Trophoblast cell (in vitro differentiated cells and primary cell): ENCODE measurements at regions not wholly inside any gene's neighbourhood (a gene's known extent, or its start where the extent isn't known, plus 50 kb on each side); places are given as distances from the start of the nearest gene placed in this dataset.

Experiments used
- DNase-seq, 2 donors: peaks; one replicate each; pipeline ENCODE4 v3.0.0-alpha.2; 2016
- H2AFZ ChIP-seq: 2 replicates; pipeline ENCODE4 v1.6.1; 2013; ENCODE audit warnings: low read length, moderate library complexity, mild to moderate bottlenecking; ENCODE audit not compliant: insufficient read depth, poor library complexity
- H2AK5ac ChIP-seq: 2 replicates; pipeline ENCODE4 v1.6.1; 2013; ENCODE audit warnings: mild to moderate bottlenecking, low read length
- H2BK120ac ChIP-seq: 2 replicates; pipeline ENCODE4 v1.6.1; 2013; ENCODE audit warnings: low read length, mild to moderate bottlenecking, moderate library complexity; ENCODE audit not compliant: insufficient read depth, poor library complexity
- H2BK12ac ChIP-seq: 2 replicates; pipeline ENCODE4 v1.6.1; 2013; ENCODE audit warnings: mild to moderate bottlenecking, low read length, moderate library complexity
- H2BK5ac ChIP-seq: 2 replicates; pipeline ENCODE4 v1.6.1; 2013; ENCODE audit warnings: low read length, low read depth, moderate library complexity, mild to moderate bottlenecking; ENCODE audit not compliant: poor library complexity
- H3K14ac ChIP-seq: 2 replicates; pipeline ENCODE4 v1.6.1; 2013; ENCODE audit warnings: mild to moderate bottlenecking, low read length
- H3K18ac ChIP-seq: 2 replicates; pipeline ENCODE4 v1.6.1; 2013; ENCODE audit warnings: mild to moderate bottlenecking, low read length
- H3K23ac ChIP-seq: 2 replicates; pipeline ENCODE4 v1.6.1; 2013; ENCODE audit warnings: low read length
- H3K27ac ChIP-seq: 2 replicates; pipeline ENCODE4 v1.5.1; 2013; ENCODE audit warnings: low read depth, mild to moderate bottlenecking, inconsistent platforms, low read length, moderate library complexity
- H3K27me3 ChIP-seq: 2 replicates; pipeline ENCODE4 v1.6.1; 2013; ENCODE audit warnings: inconsistent platforms, mild to moderate bottlenecking, low read length, moderate library complexity; ENCODE audit not compliant: insufficient read depth
- H3K36me3 ChIP-seq, 2 experiments: 1 replicate in 1 of 2; 2 replicates in 1 of 2; pipeline ENCODE4 v1.6.1; 2013; ENCODE audit warnings: low read length in 2 of 2, mild to moderate bottlenecking in 2 of 2, moderate library complexity in 1 of 2; ENCODE audit not compliant: insufficient read depth in 2 of 2, control insufficient read depth in 1 of 2
- H3K4ac ChIP-seq: 2 replicates; pipeline ENCODE4 v1.6.1; 2013; ENCODE audit warnings: low read depth, mild to moderate bottlenecking, low read length, moderate library complexity
- H3K4me1 ChIP-seq, 2 experiments: 1 replicate in 1 of 2; 2 replicates in 1 of 2; pipeline ENCODE4 v1.6.1; 2013; ENCODE audit warnings: low read length in 2 of 2, mild to moderate bottlenecking in 2 of 2, moderate library complexity in 1 of 2; ENCODE audit not compliant: insufficient read depth in 2 of 2, control insufficient read depth in 1 of 2
- H3K4me2 ChIP-seq: 2 replicates; pipeline ENCODE4 v1.6.1; 2013; ENCODE audit warnings: inconsistent platforms, mild to moderate bottlenecking, low read length, moderate library complexity
- H3K4me3 ChIP-seq: 2 replicates; pipeline ENCODE4 v1.5.1; 2013; ENCODE audit warnings: mild to moderate bottlenecking, low read depth, low read length, inconsistent platforms
- H3K79me1 ChIP-seq: one replicate; pipeline ENCODE4 v1.6.1; 2013; ENCODE audit warnings: low read length
- H3K79me2 ChIP-seq: 2 replicates; pipeline ENCODE4 v1.6.1; 2013; ENCODE audit warnings: low read length, mild to moderate bottlenecking; ENCODE audit not compliant: control insufficient read depth, insufficient read depth, poor library complexity
- H3K9ac ChIP-seq: 2 replicates; pipeline ENCODE4 v1.6.1; 2013; ENCODE audit warnings: mild to moderate bottlenecking, low read length
- H3K9me3 ChIP-seq: 2 replicates; pipeline ENCODE4 v1.6.1; 2013; ENCODE audit warnings: low read depth, mild to moderate bottlenecking, control low read depth, inconsistent platforms, low read length; ENCODE audit not compliant: insufficient read depth
- H4K12ac ChIP-seq: 2 replicates; pipeline ENCODE4 v1.6.1; 2013; ENCODE audit warnings: low read depth, mild to moderate bottlenecking, low read length, moderate library complexity
- H4K8ac ChIP-seq: 2 replicates; pipeline ENCODE4 v1.6.1; 2013; ENCODE audit warnings: low read depth, mild to moderate bottlenecking, low read length, moderate library complexity
- H4K91ac ChIP-seq: one replicate; pipeline ENCODE4 v1.6.1; 2013; ENCODE audit warnings: low read depth, mild to moderate bottlenecking, low read length, moderate library complexity
- WGBS: extraction: QIAGEN DNeasy Blood & Tissue Kit; methylation state at CpG from one replicate; pipeline ENCODE4 v1.1.7; 2013; ENCODE audit warnings: missing lambda C conversion rate; ENCODE audit not compliant: insufficient read length, insufficient coverage; ENCODE audit errors: extremely low coverage; 5-methylcytosine and 5-hydroxymethylcytosine counted together

DNA sequence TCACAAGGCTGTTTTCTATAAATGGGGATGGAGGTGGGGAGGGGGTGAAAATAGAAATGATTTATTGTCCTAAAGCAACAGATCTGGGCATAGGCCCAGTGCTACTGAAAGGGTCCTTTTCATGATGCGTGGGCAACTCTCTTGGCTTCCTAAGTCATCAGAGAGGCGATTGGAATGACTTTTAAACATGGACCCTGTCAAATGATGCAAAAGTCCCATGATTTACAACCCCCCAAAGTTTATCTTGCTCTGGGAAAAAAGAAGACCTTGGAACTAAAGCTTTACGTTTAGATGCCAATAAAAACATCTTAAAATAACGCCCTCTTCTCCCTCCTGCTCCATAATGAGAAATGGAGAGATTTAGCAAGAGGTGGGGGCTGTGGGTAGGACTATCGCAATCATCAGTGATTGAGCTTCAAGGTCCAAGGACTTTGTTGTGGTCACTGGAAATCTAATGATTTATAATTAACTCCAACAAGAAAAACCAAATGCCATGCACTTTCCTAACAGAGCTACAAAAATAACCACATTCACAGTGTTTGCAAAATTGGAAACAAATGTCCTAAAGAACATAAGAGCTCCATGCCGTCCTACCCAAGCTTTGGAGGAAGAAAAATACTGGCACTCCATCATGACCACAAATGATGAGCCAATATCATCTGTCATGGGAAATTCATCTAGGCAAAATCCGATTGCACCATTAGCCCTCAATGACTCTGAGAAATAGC is 167.5 kb upstream of the CLINT1 start:
- no peak overlapping the region for H2BK120ac ChIP-seq
- H3K9me3 ChIP-seq: no peaks in the 10 kb centered on the region
- H4K8ac ChIP-seq: no peak overlapping the region
- H3K4me2 ChIP-seq: no peak overlapping the region
- H3K23ac ChIP-seq: no peak overlapping the region
- H2BK12ac ChIP-seq: no peak overlapping the region
- no peak overlapping the region for H2AK5ac ChIP-seq
- no peaks in the 10 kb centered on the region for H3K36me3 ChIP-seq
- no peak overlapping the region for H3K4ac ChIP-seq
- no peak overlapping the region for H3K4me3 ChIP-seq
- H3K9ac ChIP-seq: no peak overlapping the region
- H4K91ac ChIP-seq: no peak overlapping the region
- H3K79me2 ChIP-seq: no peaks in the 10 kb centered on the region
- no peak overlapping the region for H3K27ac ChIP-seq
- H2BK5ac ChIP-seq: no peak overlapping the region
- WGBS: no CpG with 5 or more reads among the region's 7 CpGs
- no peaks in the 10 kb centered on the region for H3K4me1 ChIP-seq
- no peak overlapping the region for H4K12ac ChIP-seq
- no peak for DNase-seq
- H3K79me1 ChIP-seq: no peaks in the 10 kb centered on the region
- no peak overlapping the region for H3K14ac ChIP-seq
- no peaks in the 10 kb centered on the region for H3K27me3 ChIP-seq
- no peak overlapping the region for H2AFZ ChIP-seq
- no peak overlapping the region for H3K18ac ChIP-seq

DNA sequence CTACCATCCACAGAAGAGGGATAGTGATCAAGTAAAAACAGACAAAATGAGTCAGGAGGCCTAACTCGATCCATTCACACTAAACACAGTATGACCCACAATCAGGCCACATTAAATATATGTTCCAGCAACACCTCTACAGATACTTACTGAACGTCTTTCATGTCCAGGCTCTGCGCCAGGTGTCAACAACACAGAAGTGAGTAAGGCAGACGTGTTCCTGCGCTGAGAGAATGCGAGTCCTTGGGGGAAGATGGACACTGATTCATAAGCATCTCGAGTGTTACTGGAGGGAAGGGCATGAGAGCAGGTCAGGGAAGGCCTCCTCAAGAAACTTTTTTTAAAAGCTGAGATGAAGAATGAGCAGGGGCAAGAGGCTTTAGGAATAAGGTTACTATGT is 164.3 kb upstream of the CLINT1 start:
- no peak overlapping the region for H3K4me3 ChIP-seq
- no peak overlapping the region for H3K18ac ChIP-seq
- H3K36me3 ChIP-seq: no peaks in the 10 kb centered on the region
- no peak overlapping the region for H2BK120ac ChIP-seq
- no peaks in the 10 kb centered on the region for H3K79me1 ChIP-seq
- H2BK12ac ChIP-seq: no peak overlapping the region
- no peak overlapping the region for H3K27ac ChIP-seq
- no peaks in the 10 kb centered on the region for H3K9me3 ChIP-seq
- no peaks in the 10 kb centered on the region for H3K4me1 ChIP-seq
- H3K4ac ChIP-seq: no peak overlapping the region
- no peaks in the 10 kb centered on the region for H3K27me3 ChIP-seq
- no peak overlapping the region for H3K4me2 ChIP-seq
- WGBS: no CpG with 5 or more reads among the region's 7 CpGs
- no peak overlapping the region for H3K14ac ChIP-seq
- H2AK5ac ChIP-seq: no peak overlapping the region
- no peaks in the 10 kb centered on the region for H3K79me2 ChIP-seq
- no peak overlapping the region for H2AFZ ChIP-seq
- no peak for DNase-seq
- no peak overlapping the region for H3K9ac ChIP-seq
- H4K12ac ChIP-seq: no peak overlapping the region
- no peak overlapping the region for H3K23ac ChIP-seq
- no peak overlapping the region for H4K91ac ChIP-seq
- no peak overlapping the region for H2BK5ac ChIP-seq
- no peak overlapping the region for H4K8ac ChIP-seq

DNA sequence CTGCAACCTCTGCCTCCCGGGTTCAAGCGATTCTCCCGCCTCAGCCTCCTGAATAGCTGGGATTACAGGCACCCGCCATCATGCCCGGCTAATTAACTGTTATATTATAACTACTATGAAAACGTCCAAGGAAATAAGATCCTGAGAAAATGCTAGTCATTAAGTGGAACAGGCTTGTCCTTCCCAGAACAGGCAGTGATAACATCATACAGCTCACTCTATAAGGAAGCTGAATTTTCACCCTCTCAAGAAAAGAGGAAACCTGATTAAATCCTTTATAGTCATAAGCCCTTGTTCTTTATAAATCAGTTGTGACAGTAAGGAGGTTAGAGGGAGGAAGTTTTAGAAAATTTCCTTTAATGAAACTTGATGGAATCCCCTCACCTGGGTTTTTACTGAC is 163.9 kb upstream of the CLINT1 start:
- no peak overlapping the region for H3K9ac ChIP-seq
- H3K27ac ChIP-seq: no peak overlapping the region
- DNase-seq: no peak
- H2BK120ac ChIP-seq: no peak overlapping the region
- H4K12ac ChIP-seq: no peak overlapping the region
- H2BK5ac ChIP-seq: no peak overlapping the region
- no peaks in the 10 kb centered on the region for H3K36me3 ChIP-seq
- no peak overlapping the region for H2BK12ac ChIP-seq
- H3K23ac ChIP-seq: no peak overlapping the region
- no peak overlapping the region for H3K4me3 ChIP-seq
- no peaks in the 10 kb centered on the region for H3K79me2 ChIP-seq
- no peak overlapping the region for H2AFZ ChIP-seq
- H3K9me3 ChIP-seq: no peaks in the 10 kb centered on the region
- no peaks in the 10 kb centered on the region for H3K27me3 ChIP-seq
- no peak overlapping the region for H3K4ac ChIP-seq
- H3K4me2 ChIP-seq: no peak overlapping the region
- H3K4me1 ChIP-seq: no peaks in the 10 kb centered on the region
- WGBS: no CpG with 5 or more reads among the region's 6 CpGs
- no peaks in the 10 kb centered on the region for H3K79me1 ChIP-seq
- H4K8ac ChIP-seq: no peak overlapping the region
- no peak overlapping the region for H3K18ac ChIP-seq
- H2AK5ac ChIP-seq: no peak overlapping the region
- H4K91ac ChIP-seq: no peak overlapping the region
- no peak overlapping the region for H3K14ac ChIP-seq

DNA sequence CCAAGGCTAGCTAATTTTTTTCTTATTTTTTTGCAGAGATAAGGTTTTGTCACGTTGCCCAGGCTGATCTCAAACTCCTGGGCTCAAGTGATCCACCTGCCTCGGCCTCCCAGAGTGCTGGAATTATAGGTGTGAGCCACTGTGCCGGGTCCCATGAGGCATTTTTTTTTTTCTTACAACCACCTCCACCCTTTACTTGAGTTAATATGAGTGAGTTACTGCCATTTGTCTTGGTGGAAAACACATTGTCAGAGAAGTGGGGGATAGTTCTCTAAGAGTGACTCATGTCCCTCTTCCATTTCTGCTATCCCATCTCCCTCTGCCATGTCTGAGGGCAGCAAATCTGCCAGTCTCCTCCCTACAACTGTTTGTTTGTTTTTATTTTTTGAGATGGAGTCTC is 163.4 kb upstream of the CLINT1 start:
- Histone ChIP-seq H3K18ac (no peak overlapping the region), H3K4me1 (no peaks in the 10 kb centered on the region), H3K9me3 (no peaks in the 10 kb centered on the region), H4K91ac (no peak overlapping the region), H2AK5ac (no peak overlapping the region), H2BK12ac (no peak overlapping the region), H2BK120ac (no peak overlapping the region), H2AFZ (no peak overlapping the region), H3K36me3 (no peaks in the 10 kb centered on the region), H3K23ac (no peak overlapping the region), H3K27ac (no peak overlapping the region), H3K79me2 (no peaks in the 10 kb centered on the region), H3K4me3 (no peak overlapping the region), H4K8ac (no peak overlapping the region), H4K12ac (no peak overlapping the region), H3K4ac (no peak overlapping the region), H3K14ac (no peak overlapping the region), H2BK5ac (no peak overlapping the region), H3K4me2 (no peak overlapping the region), H3K27me3 (no peaks in the 10 kb centered on the region), H3K9ac (no peak overlapping the region), H3K79me1 (no peaks in the 10 kb centered on the region)
- no CpG with 5 or more reads among the region's 3 CpGs for WGBS
- DNase-seq: no peak
